OCI-LY1 (cell line): ENCODE measurements at regions not wholly inside any gene's neighbourhood (a gene's known extent, or its start where the extent isn't known, plus 50 kb on each side); places are given as distances from the start of the nearest gene placed in this dataset.

ENCODE experiments used
- H2AFZ ChIP-seq: fragments of 200-600 bp; sonication (generic), shearing (Covaris generic); 2 replicates; pipeline ENCODE4 v1.6.0; 2014; ENCODE audit warnings: antibody characterized with exemption, mild to moderate bottlenecking, low read length
- H3F3A ChIP-seq: fragments of 200-600 bp; sonication (generic), shearing (Covaris generic); 2 replicates; pipeline ENCODE4 v1.6.0; 2014; ENCODE audit warnings: mild to moderate bottlenecking, antibody characterized with exemption, low read length, moderate library complexity; ENCODE audit not compliant: insufficient read depth
- H3K27ac ChIP-seq: fragments of 200-600 bp; sonication (generic); 2 replicates; pipeline ENCODE4 v1.5.1; 2014; ENCODE audit warnings: low read length, mixed run types, mild to moderate bottlenecking, low read depth; ENCODE audit not compliant: poor library complexity, severe bottlenecking
- H3K27me3 ChIP-seq: fragments of 200-600 bp; sonication (generic); 2 replicates; pipeline ENCODE4 v1.6.0; 2014; ENCODE audit warnings: antibody characterized with exemption, mild to moderate bottlenecking, low read length, moderate library complexity; ENCODE audit not compliant: insufficient read depth
- H3K36me3 ChIP-seq: fragments of 200-600 bp; sonication (generic); 2 replicates; pipeline ENCODE4 v1.6.1; 2014; ENCODE audit warnings: mild to moderate bottlenecking, antibody characterized with exemption, low read length, moderate library complexity, mixed read lengths; ENCODE audit not compliant: insufficient read depth
- H3K4me1 ChIP-seq: fragments of 200-600 bp; sonication (generic); 2 replicates; pipeline ENCODE4 v1.5.1; 2014; ENCODE audit warnings: mild to moderate bottlenecking, low read length, moderate library complexity; ENCODE audit not compliant: insufficient read depth, severe bottlenecking
- H3K4me2 ChIP-seq: fragments of 200-600 bp; sonication (generic), shearing (Covaris generic); 2 replicates; pipeline ENCODE4 v1.6.1; 2014; ENCODE audit warnings: low read length
- H3K4me3 ChIP-seq: fragments of 200-600 bp; sonication (generic); 2 replicates; pipeline ENCODE4 v1.5.1; 2014; ENCODE audit warnings: low read length, low read depth, mild to moderate bottlenecking, mixed read lengths; ENCODE audit not compliant: poor library complexity, severe bottlenecking
- H3K79me2 ChIP-seq: fragments of 200-600 bp; shearing (Covaris generic); 2 replicates; pipeline ENCODE4 v1.6.1; 2016; ENCODE audit warnings: mixed run types, low read length, mixed read lengths; ENCODE audit not compliant: insufficient read depth
- H3K9ac ChIP-seq: fragments of 200-600 bp; sonication (generic), shearing (Covaris generic); 2 replicates; pipeline ENCODE4 v1.6.1; 2014; ENCODE audit warnings: mild to moderate bottlenecking, low read length, mixed read lengths
- H3K9me2 ChIP-seq: fragments of 200-600 bp; sonication (generic), shearing (Covaris generic); 2 replicates; pipeline ENCODE4 v1.6.1; 2014; ENCODE audit warnings: low read depth, mild to moderate bottlenecking, low read length, mixed read lengths
- H3K9me3 ChIP-seq: fragments of 200-600 bp; shearing (Covaris generic); 2 replicates; pipeline ENCODE4 v1.6.1; 2014; ENCODE audit warnings: low read length, mixed read lengths
- H4K20me1 ChIP-seq: fragments of 200-600 bp; sonication (generic), shearing (Covaris generic); 2 replicates; pipeline ENCODE4 v1.6.0; 2016; ENCODE audit warnings: mild to moderate bottlenecking, low read length; ENCODE audit not compliant: insufficient read depth
- EZH2 ChIP-seq: fragments of 200-600 bp; sonication (generic), shearing (Covaris generic); IDR thresholded peaks from 2 replicates; pipeline ENCODE4 v1.8.0; 2017; ENCODE audit warnings: borderline replicate concordance, mixed run types, mild to moderate bottlenecking, antibody characterized with exemption, low read length, moderate library complexity, mixed read lengths
- TF ChIP-seq, protein P1 (sequence below): fragments of 200-600 bp; sonication (generic), shearing (Covaris generic); IDR thresholded peaks from 2 replicates; pipeline ENCODE4 v1.5.1; 2017; ENCODE audit warnings: mild to moderate bottlenecking, antibody characterized with exemption, low read length, moderate library complexity, mixed read lengths

DNA sequence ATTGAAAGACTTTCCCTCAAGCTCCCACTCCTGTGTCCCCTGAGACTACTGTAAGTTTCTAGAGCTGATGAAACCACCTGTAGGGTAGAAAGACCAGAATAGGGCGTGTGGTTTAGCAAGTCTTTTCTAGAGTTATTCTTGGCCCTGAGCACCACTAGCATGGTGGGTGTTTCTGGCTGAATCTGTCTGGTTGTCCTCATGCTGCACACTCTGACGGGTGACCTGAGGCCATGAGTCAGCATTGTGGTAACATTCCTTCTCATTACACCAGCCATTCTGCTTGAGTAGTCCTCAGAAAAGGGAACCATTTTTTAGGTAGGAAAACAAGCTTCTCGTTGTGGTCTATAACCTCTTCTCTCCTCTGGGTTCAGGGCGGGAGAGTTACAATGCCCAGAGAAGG is 250.3 kb downstream of the SNX13 start:
- no peaks in the 10 kb centered on the region for H3K36me3 ChIP-seq
- H3F3A ChIP-seq, result no peaks in the 10 kb centered on the region
- H3K9me2 ChIP-seq, result no peaks in the 10 kb centered on the region
- no peak overlapping the region for H3K9ac ChIP-seq
- TF ChIP-seq EZH2, result no peak
- TF ChIP-seq, protein P1, sequence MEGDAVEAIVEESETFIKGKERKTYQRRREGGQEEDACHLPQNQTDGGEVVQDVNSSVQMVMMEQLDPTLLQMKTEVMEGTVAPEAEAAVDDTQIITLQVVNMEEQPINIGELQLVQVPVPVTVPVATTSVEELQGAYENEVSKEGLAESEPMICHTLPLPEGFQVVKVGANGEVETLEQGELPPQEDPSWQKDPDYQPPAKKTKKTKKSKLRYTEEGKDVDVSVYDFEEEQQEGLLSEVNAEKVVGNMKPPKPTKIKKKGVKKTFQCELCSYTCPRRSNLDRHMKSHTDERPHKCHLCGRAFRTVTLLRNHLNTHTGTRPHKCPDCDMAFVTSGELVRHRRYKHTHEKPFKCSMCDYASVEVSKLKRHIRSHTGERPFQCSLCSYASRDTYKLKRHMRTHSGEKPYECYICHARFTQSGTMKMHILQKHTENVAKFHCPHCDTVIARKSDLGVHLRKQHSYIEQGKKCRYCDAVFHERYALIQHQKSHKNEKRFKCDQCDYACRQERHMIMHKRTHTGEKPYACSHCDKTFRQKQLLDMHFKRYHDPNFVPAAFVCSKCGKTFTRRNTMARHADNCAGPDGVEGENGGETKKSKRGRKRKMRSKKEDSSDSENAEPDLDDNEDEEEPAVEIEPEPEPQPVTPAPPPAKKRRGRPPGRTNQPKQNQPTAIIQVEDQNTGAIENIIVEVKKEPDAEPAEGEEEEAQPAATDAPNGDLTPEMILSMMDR, result no peak
- H2AFZ ChIP-seq, result no peak overlapping the region
- H3K27ac ChIP-seq, result no peak overlapping the region
- H3K4me3 ChIP-seq, result no peak overlapping the region
- H3K4me1 ChIP-seq, result no peaks in the 10 kb centered on the region
- H3K9me3 ChIP-seq, result 0 out of 2 replicates have a peak, but pooled peaks cover 2% of the 10 kb centered on the region
- no peaks in the 10 kb centered on the region for H3K27me3 ChIP-seq
- no peak overlapping the region for H3K4me2 ChIP-seq
- no peaks in the 10 kb centered on the region for H4K20me1 ChIP-seq
- H3K79me2 ChIP-seq, result no peaks in the 10 kb centered on the region

DNA sequence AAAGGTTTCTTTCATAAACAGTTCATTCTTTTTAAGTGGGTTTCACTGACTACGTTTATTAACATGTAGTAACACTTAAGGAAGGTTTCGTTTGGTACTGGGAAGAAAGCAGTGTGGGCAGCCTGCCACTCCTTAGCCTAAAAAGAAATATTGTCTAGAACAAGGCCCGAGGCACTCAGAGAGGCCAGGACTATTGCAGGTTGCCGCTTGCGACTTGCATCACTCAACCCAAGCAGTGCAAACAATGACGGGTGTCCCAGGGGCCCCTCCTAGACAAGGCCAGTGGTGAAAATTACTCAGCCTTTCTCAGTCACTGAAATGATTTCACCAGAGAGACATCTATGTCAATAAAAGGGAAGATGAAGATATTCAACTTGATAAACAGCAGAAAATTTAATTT is 243.9 kb downstream of the SNX13 start:
- Histone ChIP-seq H3K9me2 (no peaks in the 10 kb centered on the region), H3F3A (no peaks in the 10 kb centered on the region), H3K79me2 (no peaks in the 10 kb centered on the region), H3K27ac (no peak overlapping the region), H3K9me3 (peaks cover 15% of the 10 kb centered on the region; the same call in 1 of the 2 replicates), H3K4me3 (no peak overlapping the region), H3K4me1 (no peaks in the 10 kb centered on the region), H3K27me3 (no peaks in the 10 kb centered on the region), H3K36me3 (no peaks in the 10 kb centered on the region), H3K9ac (no peak overlapping the region), H3K4me2 (no peak overlapping the region), H2AFZ (no peak overlapping the region), H4K20me1 (no peaks in the 10 kb centered on the region)
- TF ChIP-seq EZH2, result no peak
- TF ChIP-seq, protein P1, result no peak

DNA sequence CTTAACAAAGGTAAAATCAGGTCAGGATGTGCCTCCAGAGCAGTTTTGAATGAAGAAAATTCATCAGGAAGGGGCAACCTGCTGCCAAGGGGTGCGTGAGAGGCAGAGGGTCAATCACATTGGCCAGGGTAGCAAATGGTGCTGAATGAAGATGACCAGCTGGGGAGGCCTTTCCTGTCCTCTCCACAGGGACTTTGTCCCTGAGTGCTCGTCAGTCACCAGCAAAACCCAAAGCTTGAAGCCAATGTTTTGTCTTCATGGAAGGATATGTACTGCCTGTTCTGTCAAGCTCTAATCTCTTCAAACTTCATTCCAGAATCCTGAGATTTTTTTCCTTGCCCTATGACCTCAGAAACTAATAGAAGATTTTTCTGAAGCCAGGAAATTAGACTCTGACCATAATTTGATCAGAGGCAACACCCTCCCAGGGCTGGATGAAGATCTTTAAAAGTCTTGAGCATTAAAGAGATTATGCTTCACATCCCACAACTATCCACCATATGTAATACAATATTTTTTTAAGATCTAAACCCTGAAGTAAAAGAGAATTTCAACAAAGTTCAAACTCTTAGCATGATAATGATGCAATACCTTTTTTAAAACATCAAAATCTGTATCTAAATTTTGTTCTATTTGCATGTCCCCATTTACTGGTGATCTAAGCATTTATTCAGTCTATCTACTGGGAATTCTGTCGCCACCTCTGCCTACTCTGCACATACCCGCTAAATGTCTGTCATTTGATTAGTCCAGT is 243.0 kb downstream of the SNX13 start:
- H2AFZ ChIP-seq, result no peak overlapping the region
- H3K27me3 ChIP-seq, result no peaks in the 10 kb centered on the region
- H3K9ac ChIP-seq, result no peak overlapping the region
- H3K4me2 ChIP-seq, result no peak overlapping the region
- no peak for TF ChIP-seq EZH2
- TF ChIP-seq, protein P1, result no peak
- H4K20me1 ChIP-seq, result no peaks in the 10 kb centered on the region
- no peak overlapping the region for H3K27ac ChIP-seq
- H3K36me3 ChIP-seq, result no peaks in the 10 kb centered on the region
- H3K9me2 ChIP-seq, result no peaks in the 10 kb centered on the region
- no peak overlapping the region for H3K4me3 ChIP-seq
- no peaks in the 10 kb centered on the region for H3K4me1 ChIP-seq
- no peaks in the 10 kb centered on the region for H3K79me2 ChIP-seq
- peaks cover 15% of the 10 kb centered on the region; the same call in 1 of the 2 replicates for H3K9me3 ChIP-seq
- H3F3A ChIP-seq, result no peaks in the 10 kb centered on the region
